ENCODE measurements at regions not wholly inside any gene's neighbourhood (a gene's known extent, or its start where the extent isn't known, plus 50 kb on each side); places are given as distances from the start of the nearest gene placed in this dataset.

- DNase-seq (ENCODE audit: low read depth, low spot score): no peak
- H3K4me3 ChIP-seq (ENCODE audit: low read length): no peak overlapping the region
Observed at GRCh38 chr2:6393819-6394218, 471.9 kb downstream of the CMPK2 start.

GRCh38 chr2:6394276-6394675, 471.4 kb downstream of the CMPK2 start:
- DNase-seq (ENCODE audit: low read depth, low spot score): no peak
- no peak overlapping the region for H3K4me3 ChIP-seq (ENCODE audit: low read length)

GRCh38 chr2:6398421-6398820, 467.3 kb downstream of the CMPK2 start:
- no peak overlapping the region for H3K4me3 ChIP-seq (ENCODE audit: low read length)
- DNase-seq (ENCODE audit: low read depth, low spot score): no peak

GRCh38 chr2:6401301-6401700, 464.4 kb downstream of the CMPK2 start:
- H3K4me3 ChIP-seq (ENCODE audit: low read length): no peak overlapping the region
- DNase-seq (ENCODE audit: low read depth, low spot score): no peak

- no peak for DNase-seq (ENCODE audit: low read depth, low spot score)
- H3K4me3 ChIP-seq (ENCODE audit: low read length): no peak overlapping the region
Observed at GRCh38 chr2:6408057-6408456, 457.6 kb downstream of the CMPK2 start.

GRCh38 chr2:6410313-6410712, 455.4 kb downstream of the CMPK2 start:
- no peak overlapping the region for H3K4me3 ChIP-seq (ENCODE audit: low read length)
- DNase-seq (ENCODE audit: low read depth, low spot score): no peak

- DNase-seq (ENCODE audit: low read depth, low spot score): no peak
- H3K4me3 ChIP-seq (ENCODE audit: low read length): no peak overlapping the region
Observed at GRCh38 chr2:6412533-6413091, 453.1 kb downstream of the CMPK2 start.

- H3K4me3 ChIP-seq (ENCODE audit: low read length): no peak overlapping the region
- no peak for DNase-seq (ENCODE audit: low read depth, low spot score)
Observed at GRCh38 chr2:6417050-6417449, 448.7 kb downstream of the CMPK2 start.

- H3K4me3 ChIP-seq (ENCODE audit: low read length): no peak overlapping the region
- DNase-seq (ENCODE audit: low read depth, low spot score): no peak
Observed at GRCh38 chr2:6418291-6418690, 447.4 kb downstream of the CMPK2 start.

GRCh38 chr2:6421138-6421730, 444.5 kb downstream of the CMPK2 start:
- no peak for DNase-seq (ENCODE audit: low read depth, low spot score)

GRCh38 chr2:6421888-6422287, 443.8 kb downstream of the CMPK2 start:
- DNase-seq (ENCODE audit: low read depth, low spot score): no peak
- no peak overlapping the region for H3K4me3 ChIP-seq (ENCODE audit: low read length)

More at GRCh38 chr2:6421138-6421730, 444.5 kb downstream of the CMPK2 start:
- no peak overlapping the region for H3K4me3 ChIP-seq (ENCODE audit: low read length)

GRCh38 chr2:6423157-6423556, 442.6 kb downstream of the CMPK2 start:
- H3K4me3 ChIP-seq (ENCODE audit: low read length): no peak overlapping the region

GRCh38 chr2:6423944-6424343, 441.8 kb downstream of the CMPK2 start:
- DNase-seq (ENCODE audit: low read depth, low spot score): peak; percentile 1
- no peak overlapping the region for H3K4me3 ChIP-seq (ENCODE audit: low read length)

More at GRCh38 chr2:6423157-6423556, 442.6 kb downstream of the CMPK2 start:
- DNase-seq (ENCODE audit: low read depth, low spot score): no peak

- H3K4me3 ChIP-seq (ENCODE audit: low read length): no peak overlapping the region
- DNase-seq (ENCODE audit: low read depth, low spot score): no peak
Observed at GRCh38 chr2:6425032-6425431, 440.7 kb downstream of the CMPK2 start.

- no peak for DNase-seq (ENCODE audit: low read depth, low spot score)
- no peak overlapping the region for H3K4me3 ChIP-seq (ENCODE audit: low read length)
Observed at GRCh38 chr2:6429210-6429986, 436.3 kb downstream of the CMPK2 start.

GRCh38 chr2:6434438-6434837, 431.3 kb downstream of the CMPK2 start:
- H3K4me3 ChIP-seq (ENCODE audit: low read length): no peak overlapping the region
- no peak for DNase-seq (ENCODE audit: low read depth, low spot score)

GRCh38 chr2:6441800-6442199, 423.9 kb downstream of the CMPK2 start:
- H3K4me3 ChIP-seq (ENCODE audit: low read length): no peak overlapping the region
- no peak for DNase-seq (ENCODE audit: low read depth, low spot score)

- no peak for DNase-seq (ENCODE audit: low read depth, low spot score)
Observed at GRCh38 chr2:6442252-6442985, 423.3 kb downstream of the CMPK2 start.

GRCh38 chr2:6443061-6443823, 422.5 kb downstream of the CMPK2 start:
- DNase-seq (ENCODE audit: low read depth, low spot score): no peak
- no peak overlapping the region for H3K4me3 ChIP-seq (ENCODE audit: low read length)

More at GRCh38 chr2:6442252-6442985, 423.3 kb downstream of the CMPK2 start:
- H3K4me3 ChIP-seq (ENCODE audit: low read length): no peak overlapping the region

Data from Jurkat, Clone E6-1 (cell line).